Colonic mucosa (tissue), 4 donors: ENCODE measurements at regions not wholly inside any gene's neighbourhood (a gene's known extent, or its start where the extent isn't known, plus 50 kb on each side); places are given as distances from the start of the nearest gene placed in this dataset.
"Not testable (repeated sequence)": the region's sequence is repeated elsewhere in the genome, so short reads cannot be mapped to it uniquely, and the experiment has no call there.

Source experiments
- DNase-seq: peaks from one replicate; pipeline ENCODE4 v3.0.0-alpha.2; 2020
- H3K27ac ChIP-seq: fragments of 200-600 bp; one replicate; pipeline ENCODE4 v1.8.0; 2021
- H3K27me3 ChIP-seq: fragments of 200-600 bp; one replicate; pipeline ENCODE4 v1.8.0; 2021
- H3K36me3 ChIP-seq: fragments of 200-600 bp; one replicate; pipeline ENCODE4 v1.8.0; 2021
- H3K4me1 ChIP-seq: fragments of 200-600 bp; one replicate; pipeline ENCODE4 v1.8.0; 2021; ENCODE audit warnings: mild to moderate bottlenecking
- H3K4me3 ChIP-seq: fragments of 200-600 bp; one replicate; pipeline ENCODE4 v1.8.0; 2021
- H3K9ac ChIP-seq, 2 donors: one replicate each; pipeline ENCODE4 v1.7.0; 2013; ENCODE audit warnings: control low read depth in 2 of 2, low read depth in 2 of 2, low read length in 2 of 2
- H3K9me3 ChIP-seq: fragments of 200-600 bp; one replicate; pipeline ENCODE4 v1.8.0; 2021
- intact Hi-C: fragments of 100-400 bp; cut with DNase I; formaldehyde crosslinking; loops from one replicate; pipeline ENCODE4 v1.14.1; 2022
- TF ChIP-seq, protein P1 (sequence below): fragments of 200-600 bp; IDR thresholded peaks from one replicate; pipeline ENCODE4 v1.8.0; 2022; ENCODE audit warnings: antibody characterized with exemption, mild to moderate bottlenecking
- donor health status: healthy.
- donor health status: DM: no; HTN: no; CAD: no.
- donor health status: DM: no; HTN: no; CAD: no.

DNA sequence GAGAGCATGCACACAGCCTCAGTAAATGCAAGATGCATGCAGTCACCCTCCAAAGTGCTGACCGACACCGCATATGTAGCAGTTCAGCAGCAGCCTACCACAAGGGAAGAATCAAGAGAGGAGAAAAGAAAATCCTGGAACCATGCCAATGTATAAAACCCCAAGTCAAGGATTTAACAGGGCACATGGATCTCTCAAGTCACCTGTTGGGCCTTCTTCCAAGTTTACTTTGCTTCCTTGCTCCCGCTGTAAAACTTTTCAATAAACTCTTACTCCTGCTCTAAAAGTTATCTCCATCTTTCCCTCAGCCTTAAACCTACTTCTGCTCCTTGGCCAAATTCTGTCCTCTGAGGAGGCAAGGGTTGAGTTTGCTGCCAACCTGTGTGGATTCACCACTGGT lies 147.8 kb upstream of the MAP2 start:
- no peak overlapping the region for H3K4me3 ChIP-seq
- H3K27ac ChIP-seq: no peak overlapping the region
- no peaks in the 10 kb centered on the region for H3K36me3 ChIP-seq
- H3K9me3 ChIP-seq: no peaks in the 10 kb centered on the region
- TF ChIP-seq, protein P1, sequence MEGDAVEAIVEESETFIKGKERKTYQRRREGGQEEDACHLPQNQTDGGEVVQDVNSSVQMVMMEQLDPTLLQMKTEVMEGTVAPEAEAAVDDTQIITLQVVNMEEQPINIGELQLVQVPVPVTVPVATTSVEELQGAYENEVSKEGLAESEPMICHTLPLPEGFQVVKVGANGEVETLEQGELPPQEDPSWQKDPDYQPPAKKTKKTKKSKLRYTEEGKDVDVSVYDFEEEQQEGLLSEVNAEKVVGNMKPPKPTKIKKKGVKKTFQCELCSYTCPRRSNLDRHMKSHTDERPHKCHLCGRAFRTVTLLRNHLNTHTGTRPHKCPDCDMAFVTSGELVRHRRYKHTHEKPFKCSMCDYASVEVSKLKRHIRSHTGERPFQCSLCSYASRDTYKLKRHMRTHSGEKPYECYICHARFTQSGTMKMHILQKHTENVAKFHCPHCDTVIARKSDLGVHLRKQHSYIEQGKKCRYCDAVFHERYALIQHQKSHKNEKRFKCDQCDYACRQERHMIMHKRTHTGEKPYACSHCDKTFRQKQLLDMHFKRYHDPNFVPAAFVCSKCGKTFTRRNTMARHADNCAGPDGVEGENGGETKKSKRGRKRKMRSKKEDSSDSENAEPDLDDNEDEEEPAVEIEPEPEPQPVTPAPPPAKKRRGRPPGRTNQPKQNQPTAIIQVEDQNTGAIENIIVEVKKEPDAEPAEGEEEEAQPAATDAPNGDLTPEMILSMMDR: no peak
- no peak overlapping the region for H3K9ac ChIP-seq
- H3K4me1 ChIP-seq: no peaks in the 10 kb centered on the region
- intact Hi-C loops: no loop called here
- no peaks in the 10 kb centered on the region for H3K27me3 ChIP-seq
- DNase-seq: no peak

DNA sequence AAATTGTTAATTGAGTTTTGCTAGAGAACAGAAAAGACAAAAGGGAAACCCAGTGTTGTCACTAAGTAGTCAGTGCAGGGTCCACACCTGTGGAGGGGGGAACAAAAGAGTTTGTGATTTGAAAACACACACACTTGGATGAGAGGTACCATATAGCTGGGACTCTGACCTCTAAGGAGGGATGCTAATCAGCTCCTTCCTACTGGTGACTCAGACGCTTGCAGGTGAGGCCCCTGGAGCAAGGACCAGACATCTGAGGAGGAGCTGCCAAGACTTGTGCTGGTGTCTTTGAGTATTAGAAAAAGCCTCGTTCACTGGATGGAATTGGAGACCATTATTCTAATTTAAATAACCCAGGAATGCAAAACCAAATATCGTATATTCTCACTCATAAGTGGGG lies 146.4 kb upstream of the MAP2 start:
- Histone ChIP-seq H3K27me3 (no peaks in the 10 kb centered on the region), H3K27ac (no peak overlapping the region), H3K9ac (no peak overlapping the region), H3K4me3 (no peak overlapping the region), H3K36me3 (no peaks in the 10 kb centered on the region), H3K9me3 (no peaks in the 10 kb centered on the region), H3K4me1 (no peaks in the 10 kb centered on the region)
- no peak for DNase-seq
- TF ChIP-seq, protein P1: no peak
- intact Hi-C loops: no loop called here

DNA sequence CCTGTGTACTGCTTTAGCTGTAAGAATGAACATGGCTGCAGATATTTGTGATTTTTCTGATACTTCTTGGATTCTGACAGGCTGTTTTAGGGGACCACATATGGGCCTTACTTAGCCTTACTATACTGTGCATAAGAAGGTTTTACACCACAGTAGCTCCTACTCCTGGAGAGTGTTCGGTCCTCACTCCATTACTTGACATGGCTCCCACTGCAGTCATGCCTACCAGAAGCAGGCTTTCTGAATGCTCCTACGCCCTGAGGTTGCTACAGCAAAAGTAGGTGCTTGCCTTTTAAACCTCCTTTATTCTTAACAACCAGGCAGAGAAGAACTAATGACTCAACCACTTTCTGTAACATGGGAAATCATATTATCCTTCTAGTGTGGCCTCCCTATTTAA lies 125.2 kb upstream of the MAP2 start:
- H3K4me3 ChIP-seq: no peak overlapping the region
- no peaks in the 10 kb centered on the region for H3K4me1 ChIP-seq
- intact Hi-C loops: no loop called here
- H3K9me3 ChIP-seq: no peaks in the 10 kb centered on the region
- H3K36me3 ChIP-seq: no peaks in the 10 kb centered on the region
- no peak overlapping the region for H3K9ac ChIP-seq
- no peaks in the 10 kb centered on the region for H3K27me3 ChIP-seq
- TF ChIP-seq, protein P1: no peak
- no peak for DNase-seq
- H3K27ac ChIP-seq: no peak overlapping the region

DNA sequence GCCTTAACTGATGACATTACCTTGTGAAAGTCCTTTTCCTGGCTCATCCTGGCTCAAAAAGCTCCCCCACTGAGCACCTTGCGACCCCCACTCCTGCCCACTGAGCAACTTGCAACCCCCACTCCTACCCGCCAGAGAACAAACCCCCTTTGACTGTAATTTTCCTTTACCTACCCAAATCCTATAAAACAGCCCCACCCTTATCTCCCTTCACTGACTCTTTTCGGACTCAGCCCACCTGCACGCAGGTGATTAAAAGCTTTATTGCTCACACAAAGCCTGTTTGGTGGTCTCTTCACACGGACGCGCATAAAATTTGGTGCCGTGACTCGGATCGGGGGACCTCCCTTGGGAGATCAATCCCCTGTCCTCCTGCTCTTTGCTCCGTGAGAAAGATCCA lies 124.4 kb upstream of the MAP2 start:
- H3K27ac ChIP-seq, H3K27me3 ChIP-seq, H3K36me3 ChIP-seq, H3K4me1 ChIP-seq, intact Hi-C loops, H3K4me3 ChIP-seq, DNase-seq, H3K9me3 ChIP-seq, H3K9ac ChIP-seq: not testable (repeated sequence)

DNA sequence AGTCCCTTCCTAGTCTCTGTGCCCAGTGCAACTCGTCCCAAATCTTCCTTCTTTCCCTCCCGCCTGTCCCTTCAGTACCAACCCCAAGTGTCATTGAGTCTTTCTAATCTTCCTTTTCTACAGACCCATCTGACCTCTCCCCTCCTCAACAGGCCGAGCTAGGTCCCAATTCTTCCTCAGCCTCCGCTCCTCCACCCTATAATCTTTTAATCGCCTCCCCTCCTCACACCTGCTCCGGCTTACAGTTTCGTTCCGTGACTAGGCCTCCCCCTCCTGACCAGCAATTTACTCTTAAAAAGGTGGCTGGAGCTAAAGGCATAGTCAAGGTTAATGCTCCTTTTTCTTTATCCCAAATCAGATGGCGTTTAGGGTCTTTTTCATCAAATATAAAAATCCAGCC lies 123.1 kb upstream of the MAP2 start:
- H3K9ac ChIP-seq, H3K27me3 ChIP-seq, H3K36me3 ChIP-seq, intact Hi-C loops, DNase-seq, H3K4me1 ChIP-seq, H3K9me3 ChIP-seq, H3K27ac ChIP-seq, H3K4me3 ChIP-seq: not testable (repeated sequence)

DNA sequence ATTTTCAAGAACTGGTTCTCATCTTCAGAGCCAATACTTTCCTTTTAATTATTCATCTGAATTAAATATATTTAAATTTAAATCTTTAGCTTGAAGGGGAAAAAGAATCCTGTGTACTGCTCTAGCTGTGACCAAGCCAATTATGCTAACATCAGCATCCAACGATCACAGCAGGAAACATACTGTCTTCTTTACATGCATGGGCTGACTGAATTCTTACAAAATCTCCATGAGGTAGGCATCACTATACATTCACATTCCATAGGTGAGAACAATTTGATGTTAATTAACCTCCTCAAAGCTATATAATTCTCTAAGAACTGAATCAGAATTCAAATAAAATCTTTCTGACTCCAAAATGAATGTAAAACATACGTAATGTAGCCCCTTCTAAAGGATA lies 118.8 kb upstream of the MAP2 start:
- no peaks in the 10 kb centered on the region for H3K27me3 ChIP-seq
- TF ChIP-seq, protein P1: no peak
- H3K9ac ChIP-seq: no peak overlapping the region
- H3K4me1 ChIP-seq: no peaks in the 10 kb centered on the region
- no peak overlapping the region for H3K4me3 ChIP-seq
- H3K9me3 ChIP-seq: no peaks in the 10 kb centered on the region
- H3K36me3 ChIP-seq: no peaks in the 10 kb centered on the region
- no peak overlapping the region for H3K27ac ChIP-seq
- intact Hi-C loops: no loop called here
- DNase-seq: no peak

DNA sequence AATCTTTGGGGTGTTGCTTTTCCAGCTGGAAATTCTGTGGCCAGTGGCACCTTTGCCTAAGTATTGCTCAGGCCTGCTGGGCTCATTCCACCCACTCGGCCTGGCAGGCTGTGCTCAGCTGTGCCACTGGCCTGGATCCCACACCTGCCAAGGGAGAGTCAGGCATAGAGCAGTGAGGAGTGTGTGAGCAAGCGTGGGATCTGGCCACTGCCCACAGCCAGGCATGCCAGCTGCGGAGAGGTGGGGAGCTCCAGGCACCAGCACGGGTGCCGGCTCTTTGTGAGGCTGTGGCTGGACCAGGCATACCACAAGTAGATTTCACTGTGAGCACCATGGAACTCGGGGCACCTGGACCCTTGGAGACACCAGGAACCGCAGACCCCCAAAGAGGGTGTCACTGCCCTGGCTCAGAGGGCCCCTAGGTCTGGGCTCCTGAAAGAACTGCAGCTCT lies 118.1 kb upstream of the MAP2 start:
- DNase-seq: no peak
- Histone ChIP-seq H3K27ac (no peak overlapping the region), H3K4me1 (no peaks in the 10 kb centered on the region), H3K27me3 (no peaks in the 10 kb centered on the region), H3K9me3 (no peaks in the 10 kb centered on the region), H3K4me3 (no peak overlapping the region), H3K36me3 (no peaks in the 10 kb centered on the region), H3K9ac (no peak overlapping the region)
- TF ChIP-seq, protein P1: no peak
- intact Hi-C loops: no loop called here
